Stimulated activated CD4-positive, alpha-beta T cell treated with anti-CD3 and anti-CD28 coated beads, Interleukin-4, amount 100 ng/mL, for 4 hours (primary cell): ENCODE measurements at regions not wholly inside any gene's neighbourhood (a gene's known extent, or its start where the extent isn't known, plus 50 kb on each side); places are given as distances from the start of the nearest gene placed in this dataset.
"Not testable (repeated sequence)": the region's sequence is repeated elsewhere in the genome, so short reads cannot be mapped to it uniquely, and the experiment has no call there.

Source experiments
- DNase-seq, 2 experiments: peaks; one replicate each; pipeline ENCODE4 v3.0.0-alpha.2; 2020

GRCh38 chr1:120277428-120278258, 101.3 kb upstream of the SEC22B start:
- not testable (repeated sequence) for DNase-seq

GRCh38 chr1:120276710-120277109, 100.4 kb upstream of the SEC22B start:
- not testable (repeated sequence) for DNase-seq

DNA sequence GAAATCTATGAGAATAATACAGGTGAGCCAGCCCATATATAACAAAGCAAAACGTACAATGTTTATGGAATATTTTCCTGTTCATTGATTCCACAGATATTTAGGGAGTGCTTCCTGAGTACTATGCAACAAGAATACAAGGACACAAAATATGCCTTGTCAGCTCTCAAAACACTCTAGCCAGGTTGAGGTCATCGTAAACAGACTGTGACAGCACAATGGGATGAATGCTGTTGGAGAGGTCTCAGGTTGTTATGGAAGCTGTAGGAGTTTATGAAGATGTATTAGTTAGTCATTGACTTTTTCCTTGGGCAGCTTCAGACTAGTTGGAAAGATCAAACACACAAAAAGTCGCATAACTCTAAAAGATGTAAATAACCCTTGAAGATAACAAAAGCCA, 98.1 kb upstream of the SEC22B start:
- DNase-seq: not testable (repeated sequence)

DNA sequence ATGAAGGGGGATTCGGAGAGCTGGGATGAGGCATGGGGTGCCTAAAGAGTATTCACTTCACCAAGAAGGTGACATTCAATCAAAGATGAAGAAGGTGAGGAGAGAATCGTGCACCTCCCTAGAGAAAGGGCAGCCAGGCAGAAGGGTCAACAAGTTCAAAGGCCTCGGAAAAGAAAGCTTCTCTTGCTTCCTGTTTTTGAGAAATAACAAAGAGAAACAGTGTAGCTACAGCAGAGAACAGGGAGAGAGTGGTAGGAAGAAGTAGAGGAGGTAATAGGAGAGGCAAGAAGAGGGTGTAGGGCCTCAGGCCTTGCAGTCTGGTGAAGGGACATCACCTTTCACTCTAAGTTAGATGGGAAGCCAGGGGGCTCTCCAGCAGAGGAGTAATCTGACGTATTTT, 97.0 kb upstream of the SEC22B start:
- not testable (repeated sequence) for DNase-seq

- DNase-seq: not testable (repeated sequence)
Measured at GRCh38 chr1:120272242-120272641, 95.9 kb upstream of the SEC22B start.

DNA sequence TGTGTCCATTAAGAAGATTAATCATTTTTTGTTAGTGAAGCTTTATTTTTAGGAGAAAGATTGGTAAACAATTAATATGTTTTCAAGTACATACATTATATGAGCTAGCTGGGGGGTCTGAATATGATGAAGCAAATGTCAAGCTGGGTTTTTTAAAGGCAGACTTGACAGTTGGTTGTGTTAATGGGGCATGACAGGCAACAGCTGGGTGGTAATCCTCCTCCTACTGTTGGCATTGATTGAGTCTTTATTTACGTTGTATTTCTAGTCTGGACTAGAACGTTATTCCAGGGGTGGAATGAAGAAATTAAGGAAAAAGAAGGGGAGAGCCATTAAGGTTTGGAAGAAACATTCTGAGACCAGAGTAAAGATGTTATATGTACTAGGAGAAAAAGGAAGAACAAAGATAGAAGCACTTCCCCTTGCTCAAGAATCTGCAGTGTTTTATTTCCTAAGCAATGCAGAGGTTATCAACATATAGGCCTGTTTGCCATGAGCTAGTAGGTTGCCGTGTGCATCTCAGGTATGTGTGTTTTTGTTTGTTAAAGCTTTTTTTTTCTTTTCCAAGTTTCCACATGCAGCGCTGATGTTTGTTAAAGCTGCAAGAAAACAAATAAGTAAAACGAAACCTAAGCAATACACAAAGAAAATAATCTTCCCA, 95.4 kb upstream of the SEC22B start:
- DNase-seq: not testable (repeated sequence)

DNA sequence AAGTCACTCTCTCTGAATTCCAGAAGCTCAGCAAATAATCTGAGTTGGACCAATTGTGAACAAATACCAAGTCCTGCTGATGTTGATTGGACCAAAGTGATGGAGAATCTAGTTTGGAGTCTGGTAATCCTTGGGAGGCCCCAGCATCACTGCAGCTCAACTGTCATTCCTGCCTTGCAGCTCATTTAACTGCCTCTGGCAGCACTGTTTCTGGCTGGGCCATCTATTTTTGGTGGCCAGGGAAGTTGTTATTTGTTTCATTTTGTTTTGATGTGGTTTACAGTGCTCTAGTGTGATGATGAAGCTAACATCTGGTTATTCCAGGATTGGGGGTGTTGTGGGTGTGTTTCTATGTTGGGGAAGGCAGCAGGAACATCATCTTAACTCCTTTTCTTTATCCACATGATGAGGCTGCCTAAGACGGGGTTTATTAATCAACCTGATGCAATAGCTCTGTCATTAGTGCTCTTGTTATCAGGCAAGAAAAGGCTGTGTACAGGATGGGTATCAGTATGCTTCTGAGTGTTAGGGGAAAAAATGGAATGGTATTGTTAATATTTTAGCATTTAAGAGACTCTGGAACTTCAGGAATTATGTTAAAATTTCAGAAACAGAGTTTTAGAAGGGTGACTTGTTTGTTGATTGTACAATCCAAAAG, 91.7 kb upstream of the SEC22B start:
- not testable (repeated sequence) for DNase-seq

DNA sequence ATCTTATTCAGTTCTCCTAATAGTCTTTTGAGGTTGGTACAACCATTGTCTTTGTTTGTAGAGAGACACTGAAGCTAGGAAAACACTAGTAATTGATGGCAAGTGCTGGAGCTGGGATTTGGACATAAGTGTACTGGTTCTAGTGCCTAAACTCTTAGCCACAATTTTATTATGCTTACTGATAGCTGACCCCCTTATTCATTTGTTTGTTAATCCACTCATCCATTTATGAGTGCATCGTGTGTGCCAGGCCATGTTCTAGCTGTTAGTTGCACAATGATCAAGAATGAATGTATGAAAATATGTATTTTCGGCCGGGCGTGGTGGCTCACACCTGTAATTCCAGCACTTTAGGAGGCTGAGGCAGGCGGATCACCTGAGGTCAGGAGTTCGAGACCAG, 88.2 kb upstream of the SEC22B start:
- not testable (repeated sequence) for DNase-seq

- not testable (repeated sequence) for DNase-seq
Measured at GRCh38 chr1:120262791-120263751, 86.8 kb upstream of the SEC22B start.

GRCh38 chr1:120257778-120258105, 81.4 kb upstream of the SEC22B start:
- DNase-seq: not testable (repeated sequence)

DNA sequence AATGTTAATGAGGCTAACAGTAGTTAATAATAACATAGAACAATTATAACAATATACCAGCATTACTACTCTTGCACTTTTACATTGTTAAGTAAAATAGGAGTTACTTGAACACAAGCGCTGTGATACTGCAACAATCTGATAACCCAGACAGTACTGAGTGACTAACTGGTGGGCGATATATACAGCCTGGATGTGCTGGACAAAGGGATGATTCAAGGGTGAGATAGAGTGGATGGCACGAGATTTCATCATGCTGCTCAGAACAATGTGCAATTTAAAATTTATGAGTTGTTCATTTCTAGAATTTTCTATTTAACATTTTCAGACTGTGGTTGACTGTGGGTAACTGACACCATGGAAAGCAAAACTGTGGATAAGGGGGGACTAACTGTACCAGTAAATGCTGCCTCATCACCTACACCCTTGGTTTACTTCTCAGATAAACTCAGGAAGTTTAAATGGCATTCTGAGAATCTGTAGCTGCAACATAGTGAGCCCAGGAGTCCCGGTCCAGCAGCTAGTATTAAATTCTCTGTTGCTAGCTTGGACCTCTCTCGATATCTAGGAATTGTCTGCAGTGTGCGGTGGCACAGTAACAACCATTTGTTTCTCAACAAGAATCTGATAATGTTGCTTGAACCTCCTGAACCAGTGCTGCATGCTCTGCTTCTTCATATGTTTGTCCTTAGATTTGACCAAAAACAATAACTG, 80.9 kb upstream of the SEC22B start:
- not testable (repeated sequence) for DNase-seq

DNA sequence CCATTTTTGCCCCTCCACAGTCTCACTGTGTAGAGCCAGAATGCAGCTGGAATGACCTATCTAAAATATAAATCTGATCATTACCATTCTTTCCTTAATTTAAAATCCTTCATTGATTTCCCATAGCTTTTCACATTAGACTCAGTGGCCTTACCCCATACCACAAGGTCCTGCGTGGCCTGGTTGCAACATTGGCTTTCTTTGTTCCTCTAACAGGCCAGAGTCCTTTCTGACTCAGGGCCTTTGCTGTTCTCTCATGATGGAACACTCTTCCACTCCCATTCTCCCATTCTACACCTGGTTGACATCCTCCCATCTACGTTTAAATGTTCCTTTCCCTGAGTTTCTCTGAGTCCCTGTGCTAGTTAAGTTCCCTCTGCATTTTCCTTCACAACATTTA, 74.4 kb upstream of the SEC22B start:
- DNase-seq: not testable (repeated sequence)

- not testable (repeated sequence) for DNase-seq
Measured at GRCh38 chr1:120248726-120249427, 72.6 kb upstream of the SEC22B start.

DNA sequence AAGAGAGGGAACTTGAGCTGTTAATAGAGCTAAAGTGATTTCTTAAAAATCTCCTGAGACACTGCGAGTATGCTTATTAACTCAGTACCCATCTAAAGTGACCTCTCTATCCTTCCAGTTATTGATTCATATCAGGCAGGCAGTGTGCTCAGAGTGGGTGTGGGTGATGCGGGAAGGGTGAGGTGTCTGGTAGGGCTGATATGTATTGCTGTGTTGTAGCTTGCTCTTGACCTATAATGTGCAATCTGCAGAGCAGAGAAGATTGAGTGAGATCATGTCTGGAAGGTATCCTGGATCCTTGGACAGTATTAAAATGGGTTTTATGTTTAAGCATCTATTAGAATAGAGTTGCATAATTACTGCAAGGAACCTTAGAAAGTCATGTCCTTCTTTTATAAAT, 71.9 kb upstream of the SEC22B start:
- DNase-seq: not testable (repeated sequence)

DNA sequence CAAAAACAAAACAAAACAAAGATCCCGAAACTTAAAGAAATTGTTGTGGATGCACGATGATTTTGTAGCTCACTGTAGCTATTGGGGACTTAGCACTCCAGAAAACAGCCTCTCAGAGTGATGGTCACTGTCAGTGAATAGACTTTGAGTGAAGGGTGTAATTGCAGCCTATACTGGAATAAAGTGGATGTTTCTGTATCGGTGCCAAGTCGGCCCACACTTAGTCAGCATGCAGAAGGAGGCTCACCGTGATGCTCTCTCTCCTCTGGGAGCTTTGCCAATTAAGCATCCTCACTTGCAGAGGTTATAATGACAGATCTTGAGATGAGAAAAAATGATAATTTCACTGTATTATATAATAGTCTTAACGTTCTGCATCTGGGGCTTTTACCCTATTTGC, 67.5 kb upstream of the SEC22B start:
- DNase-seq: not testable (repeated sequence)

- not testable (repeated sequence) for DNase-seq
Measured at GRCh38 chr1:120242582-120242981, 66.3 kb upstream of the SEC22B start.

DNA sequence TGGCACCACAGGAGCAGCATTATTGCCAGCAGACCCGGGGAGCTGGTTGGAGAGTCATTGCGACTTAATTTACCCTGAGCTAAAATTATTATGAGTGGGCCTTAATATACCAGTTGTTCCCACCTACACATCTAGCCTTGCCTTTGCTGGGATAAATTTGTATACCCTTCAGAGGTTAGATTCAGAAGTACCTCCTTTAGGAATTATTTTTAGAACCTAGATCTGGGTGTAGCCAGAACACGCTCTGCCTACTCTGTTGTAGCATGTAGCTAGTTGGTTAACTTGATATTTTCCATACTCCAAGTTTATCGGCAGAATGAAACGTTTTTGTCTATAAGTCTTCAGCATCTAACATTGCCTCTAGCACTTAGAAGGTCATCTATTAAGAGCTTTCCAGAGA, 65.5 kb upstream of the SEC22B start:
- DNase-seq: not testable (repeated sequence)

DNA sequence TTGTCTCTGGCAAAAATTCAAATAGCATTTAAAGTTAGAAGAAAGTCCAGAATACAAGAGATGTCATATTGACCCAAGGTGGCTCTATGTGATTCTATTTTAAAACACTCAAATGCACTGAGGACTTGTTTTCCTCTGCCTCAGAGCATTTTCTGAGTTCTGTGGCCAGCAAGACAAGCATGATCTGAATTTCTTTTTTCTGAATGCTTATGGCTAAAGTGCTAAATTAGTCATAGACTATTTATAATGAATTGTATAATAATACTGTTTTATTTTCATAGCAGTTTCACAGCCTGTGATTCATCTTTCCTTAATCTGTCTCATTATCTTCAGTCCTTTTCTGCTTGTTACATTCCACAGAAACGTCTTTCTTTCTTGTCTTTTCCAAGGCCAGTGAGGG, 63.9 kb upstream of the SEC22B start:
- not testable (repeated sequence) for DNase-seq

DNA sequence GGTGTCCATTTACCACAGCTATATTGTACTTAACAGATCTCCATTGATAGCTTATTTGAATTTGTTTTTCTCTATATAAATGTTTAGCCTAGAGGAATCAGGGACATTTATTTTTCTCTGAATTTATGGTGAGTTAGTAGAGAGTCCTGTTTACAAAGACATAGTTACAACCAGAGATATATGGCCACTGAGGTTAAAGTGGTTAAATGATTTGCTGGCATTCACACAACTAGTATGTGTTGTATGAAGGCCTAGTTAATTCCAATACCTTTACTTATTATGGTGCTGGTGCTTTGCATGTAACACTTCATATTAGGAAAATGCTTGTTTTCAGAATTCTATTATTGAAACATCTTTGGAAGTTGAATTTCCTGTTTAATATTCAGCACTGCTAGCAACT, 63.0 kb upstream of the SEC22B start:
- not testable (repeated sequence) for DNase-seq

DNA sequence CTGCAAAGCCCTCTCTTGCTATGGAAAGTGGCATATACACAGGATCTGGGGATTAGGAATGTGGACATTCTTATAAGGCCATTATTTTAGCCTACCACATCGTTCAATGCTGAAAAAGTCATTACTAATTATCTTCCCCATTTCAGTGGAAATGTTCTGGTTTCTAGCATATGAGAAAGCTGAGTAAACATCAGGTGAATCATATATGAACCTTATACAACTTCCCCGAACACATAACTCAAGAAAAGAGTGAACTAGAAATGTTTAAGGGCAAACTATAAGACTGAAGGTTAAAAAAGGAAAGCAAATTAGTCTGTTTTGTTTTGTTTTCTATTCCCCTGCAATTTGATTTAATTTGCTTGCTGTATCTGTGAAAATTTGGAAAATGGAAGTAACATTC, 62.5 kb upstream of the SEC22B start:
- DNase-seq: not testable (repeated sequence)

- DNase-seq: not testable (repeated sequence)
Measured at GRCh38 chr1:120233661-120234018, 57.3 kb upstream of the SEC22B start.
